HG02884 (cell line): ENCODE measurements at regions not wholly inside any gene's neighbourhood (a gene's known extent, or its start where the extent isn't known, plus 50 kb on each side); places are given as distances from the start of the nearest gene placed in this dataset.
"Not testable (repeated sequence)": the region's sequence is repeated elsewhere in the genome, so short reads cannot be mapped to it uniquely, and the experiment has no call there.

Experiments
- ATAC-seq: cut with Tn5 transposase; IDR thresholded peaks from one replicate; pipeline ENCODE4 v1.9.1; 2021; ENCODE audit warnings: mild to moderate bottlenecking, moderate library complexity; ENCODE audit not compliant: unreplicated experiment

GRCh38 chr2:2464094-2464493 lies 133.0 kb upstream of the MYT1L start:
- ATAC-seq, result no peak

GRCh38 chr2:2456721-2457120 lies 125.6 kb upstream of the MYT1L start:
- no peak for ATAC-seq

GRCh38 chr2:2455151-2455550 lies 124.1 kb upstream of the MYT1L start:
- ATAC-seq, result no peak

GRCh38 chr2:2452961-2453360 lies 121.9 kb upstream of the MYT1L start:
- no peak for ATAC-seq

- ATAC-seq, result not testable (repeated sequence)
Observed at GRCh38 chr2:2451275-2451674, 120.2 kb upstream of the MYT1L start.

- no peak for ATAC-seq
Observed at GRCh38 chr2:2448178-2448577, 117.1 kb upstream of the MYT1L start.

GRCh38 chr2:2422621-2423020 lies 91.5 kb upstream of the MYT1L start:
- no peak for ATAC-seq

- no peak for ATAC-seq
Observed at GRCh38 chr2:2413525-2413924, 82.5 kb upstream of the MYT1L start.

GRCh38 chr2:2410987-2411386 lies 79.9 kb upstream of the MYT1L start:
- ATAC-seq, result no peak

GRCh38 chr2:2409481-2409880 lies 78.4 kb upstream of the MYT1L start:
- ATAC-seq, result no peak

- ATAC-seq, result no peak
Observed at GRCh38 chr2:2405780-2406179, 74.7 kb upstream of the MYT1L start.

- no peak for ATAC-seq
Observed at GRCh38 chr2:2400286-2401038, 69.4 kb upstream of the MYT1L start.

- ATAC-seq, result no peak
Observed at GRCh38 chr2:2399396-2399795, 68.3 kb upstream of the MYT1L start.

- ATAC-seq, result no peak
Observed at GRCh38 chr2:2392332-2392731, 61.3 kb upstream of the MYT1L start.

GRCh38 chr2:2389215-2389614 lies 58.1 kb upstream of the MYT1L start:
- ATAC-seq, result no peak
